PFSK-1 (cell line): ENCODE measurements at regions not wholly inside any gene's neighbourhood (a gene's known extent, or its start where the extent isn't known, plus 50 kb on each side); places are given as distances from the start of the nearest gene placed in this dataset.

Source experiments
- FOXP2 ChIP-seq: optimal IDR thresholded peaks from 2 replicates; pipeline ENCODE3; 2011; ENCODE audit warnings: borderline replicate concordance, control low read depth, inconsistent platforms; ENCODE audit not compliant: insufficient read depth; ENCODE audit errors: extremely low read length, extremely low read depth
- POLR2AphosphoS5 ChIP-seq: IDR thresholded peaks from 2 replicates; pipeline ENCODE4 v1.6.1; 2012; ENCODE audit warnings: low read depth, mild to moderate bottlenecking, control low read depth, low read length, moderate library complexity
- SIN3A ChIP-seq: IDR thresholded peaks from 2 replicates; pipeline ENCODE4 v1.6.1; 2012; ENCODE audit warnings: mild to moderate bottlenecking, low read length, moderate library complexity, borderline replicate concordance; ENCODE audit not compliant: insufficient read depth
- TAF1 ChIP-seq: IDR thresholded peaks from 2 replicates; pipeline ENCODE4 v1.6.1; 2012; ENCODE audit warnings: low read length, control low read depth, borderline replicate concordance; ENCODE audit not compliant: insufficient read depth
- TF ChIP-seq, protein P1 (sequence below), 2 experiments: IDR thresholded peaks; 2 replicates each; pipeline versions ENCODE4 v1.6.1 to v1.8.0; 2011 to 2012; ENCODE audit warnings: low read depth in 2 of 2, low read length in 2 of 2, control low read depth in 1 of 2, inconsistent platforms in 1 of 2, mild to moderate bottlenecking in 1 of 2, moderate library complexity in 1 of 2; ENCODE audit not compliant: insufficient read depth in 1 of 2

DNA sequence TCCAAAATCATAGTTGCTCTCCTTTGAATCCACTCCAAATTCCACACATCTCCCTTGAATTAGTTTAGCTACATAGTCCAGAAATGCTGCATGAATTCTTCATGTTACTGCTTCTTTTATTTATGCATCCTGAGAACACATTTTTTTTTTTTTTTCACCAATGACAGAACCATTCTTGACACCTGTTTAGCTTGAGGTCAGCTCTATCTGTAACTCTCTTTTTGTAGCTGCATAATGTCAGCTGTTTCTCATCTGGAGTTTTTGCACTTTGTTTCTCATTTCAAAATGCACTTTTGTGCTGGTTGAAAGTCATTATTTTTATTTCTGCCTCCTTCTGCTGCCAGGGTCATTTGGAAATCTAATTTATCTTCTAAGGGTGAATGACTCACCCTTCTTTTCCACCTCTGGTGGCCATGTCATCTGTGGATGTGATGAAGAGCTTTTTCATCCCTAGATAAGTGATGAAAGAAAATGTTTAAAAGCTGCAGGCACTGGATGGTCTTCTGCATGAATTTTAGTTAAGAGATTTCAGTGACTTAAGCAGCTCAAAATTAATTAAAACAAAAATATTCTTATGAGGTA, 93.7 kb downstream of the JRKL start:
- TF ChIP-seq, protein P1, sequence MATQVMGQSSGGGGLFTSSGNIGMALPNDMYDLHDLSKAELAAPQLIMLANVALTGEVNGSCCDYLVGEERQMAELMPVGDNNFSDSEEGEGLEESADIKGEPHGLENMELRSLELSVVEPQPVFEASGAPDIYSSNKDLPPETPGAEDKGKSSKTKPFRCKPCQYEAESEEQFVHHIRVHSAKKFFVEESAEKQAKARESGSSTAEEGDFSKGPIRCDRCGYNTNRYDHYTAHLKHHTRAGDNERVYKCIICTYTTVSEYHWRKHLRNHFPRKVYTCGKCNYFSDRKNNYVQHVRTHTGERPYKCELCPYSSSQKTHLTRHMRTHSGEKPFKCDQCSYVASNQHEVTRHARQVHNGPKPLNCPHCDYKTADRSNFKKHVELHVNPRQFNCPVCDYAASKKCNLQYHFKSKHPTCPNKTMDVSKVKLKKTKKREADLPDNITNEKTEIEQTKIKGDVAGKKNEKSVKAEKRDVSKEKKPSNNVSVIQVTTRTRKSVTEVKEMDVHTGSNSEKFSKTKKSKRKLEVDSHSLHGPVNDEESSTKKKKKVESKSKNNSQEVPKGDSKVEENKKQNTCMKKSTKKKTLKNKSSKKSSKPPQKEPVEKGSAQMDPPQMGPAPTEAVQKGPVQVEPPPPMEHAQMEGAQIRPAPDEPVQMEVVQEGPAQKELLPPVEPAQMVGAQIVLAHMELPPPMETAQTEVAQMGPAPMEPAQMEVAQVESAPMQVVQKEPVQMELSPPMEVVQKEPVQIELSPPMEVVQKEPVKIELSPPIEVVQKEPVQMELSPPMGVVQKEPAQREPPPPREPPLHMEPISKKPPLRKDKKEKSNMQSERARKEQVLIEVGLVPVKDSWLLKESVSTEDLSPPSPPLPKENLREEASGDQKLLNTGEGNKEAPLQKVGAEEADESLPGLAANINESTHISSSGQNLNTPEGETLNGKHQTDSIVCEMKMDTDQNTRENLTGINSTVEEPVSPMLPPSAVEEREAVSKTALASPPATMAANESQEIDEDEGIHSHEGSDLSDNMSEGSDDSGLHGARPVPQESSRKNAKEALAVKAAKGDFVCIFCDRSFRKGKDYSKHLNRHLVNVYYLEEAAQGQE (IDR thresholded peaks at IDR 0.05; ENCODE audit: insufficient read depth in 1 of 2, low read depth in 2 of 2, low read length in 2 of 2), result no peak
- TF ChIP-seq POLR2AphosphoS5, result no peak
- TF ChIP-seq SIN3A, result no peak
- TF ChIP-seq FOXP2, result no peak
- no peak for TF ChIP-seq TAF1
